Left renal pelvis (tissue), 4 donors: ENCODE measurements at regions not wholly inside any gene's neighbourhood (a gene's known extent, or its start where the extent isn't known, plus 50 kb on each side); places are given as distances from the start of the nearest gene placed in this dataset.
A peak's percentile ranks its signal among the peaks of the same experiment; 100 is the strongest.

ENCODE experiments used
- DNase-seq, 4 donors: peaks; one replicate each; pipeline ENCODE4 v3.0.0-alpha.2; 2013; ENCODE audit warnings: low read depth in 4 of 4, low spot score in 3 of 4

DNA sequence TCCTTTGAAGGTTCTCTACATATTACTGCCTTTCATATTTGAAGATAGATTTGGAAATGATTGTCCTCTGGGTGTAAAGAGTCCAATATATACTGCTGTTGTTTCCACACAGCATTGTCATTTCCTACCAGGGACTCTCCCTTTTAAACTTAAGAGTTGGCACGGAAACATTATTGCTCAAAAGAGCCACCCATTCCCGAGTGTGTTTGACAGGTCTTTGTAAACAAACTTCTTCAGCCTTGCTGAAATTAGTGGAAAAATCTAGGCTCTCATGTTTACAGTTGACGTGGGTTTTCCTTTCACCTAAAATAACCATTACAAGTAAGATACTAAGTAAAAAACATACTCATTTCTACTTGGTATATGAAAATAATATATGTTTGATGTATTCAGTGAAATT is 111.4 kb upstream of the LIMCH1 start:
- no peak for DNase-seq

DNA sequence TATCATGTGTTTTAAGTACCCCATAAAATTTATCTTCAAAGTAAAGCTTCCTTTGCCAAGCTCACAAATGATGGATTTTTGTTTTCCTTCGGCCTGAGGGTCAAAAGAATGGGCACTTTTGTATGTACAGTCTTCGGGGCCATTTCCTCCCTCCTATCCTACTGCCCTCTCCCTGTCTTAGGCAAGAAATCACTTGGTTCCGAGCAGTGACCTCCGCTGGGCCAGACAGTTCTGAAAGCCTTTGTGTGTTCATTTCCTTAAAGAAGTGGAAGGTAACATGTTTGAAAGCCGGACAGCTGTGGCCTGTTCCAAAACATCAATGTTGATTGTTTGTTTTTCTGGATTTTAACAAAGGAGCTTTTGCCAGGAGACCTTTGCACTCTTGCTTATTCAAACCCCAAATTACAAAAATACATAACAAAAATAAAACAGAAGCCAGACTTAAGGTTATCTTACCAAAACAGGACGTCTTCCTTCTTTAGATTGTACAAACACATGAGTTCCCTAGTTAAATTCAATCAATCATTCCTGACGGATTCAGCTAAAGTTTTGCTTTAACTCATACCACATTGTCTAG is 110.6 kb upstream of the LIMCH1 start:
- peak in 2 of 4 donors; percentile 30 to 31 for DNase-seq

DNA sequence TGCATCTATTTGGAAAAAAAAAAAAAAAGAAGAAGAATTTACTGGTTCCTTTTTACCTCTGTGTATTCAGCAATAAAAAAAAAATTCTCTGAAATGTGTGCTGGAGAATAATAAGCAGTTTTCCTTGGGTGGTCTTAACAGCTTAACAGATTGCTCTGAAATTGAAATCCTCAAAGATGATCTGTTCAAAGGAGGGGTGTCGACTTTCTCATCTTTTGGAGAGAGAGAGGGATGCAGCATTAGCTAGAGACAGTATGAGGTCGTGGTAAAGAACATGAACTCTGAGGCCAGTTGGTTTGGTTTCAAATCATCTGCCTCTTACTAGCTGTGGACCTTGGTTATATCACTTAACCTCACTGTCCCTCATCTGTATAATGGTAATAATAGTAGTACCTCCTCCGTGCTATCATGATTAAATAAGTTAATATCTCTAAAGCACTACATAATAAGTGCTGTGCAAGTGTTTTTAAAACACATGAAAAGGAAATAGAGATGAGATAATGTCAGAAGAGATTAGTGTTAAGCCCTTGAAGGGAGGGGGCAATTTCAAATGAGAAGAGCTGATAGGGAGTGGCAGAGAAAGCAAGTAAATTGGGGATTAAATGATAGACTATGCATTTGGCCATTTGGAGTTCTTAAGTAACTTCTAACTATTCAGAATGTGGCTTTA is 109.9 kb upstream of the LIMCH1 start:
- DNase-seq = no peak

DNA sequence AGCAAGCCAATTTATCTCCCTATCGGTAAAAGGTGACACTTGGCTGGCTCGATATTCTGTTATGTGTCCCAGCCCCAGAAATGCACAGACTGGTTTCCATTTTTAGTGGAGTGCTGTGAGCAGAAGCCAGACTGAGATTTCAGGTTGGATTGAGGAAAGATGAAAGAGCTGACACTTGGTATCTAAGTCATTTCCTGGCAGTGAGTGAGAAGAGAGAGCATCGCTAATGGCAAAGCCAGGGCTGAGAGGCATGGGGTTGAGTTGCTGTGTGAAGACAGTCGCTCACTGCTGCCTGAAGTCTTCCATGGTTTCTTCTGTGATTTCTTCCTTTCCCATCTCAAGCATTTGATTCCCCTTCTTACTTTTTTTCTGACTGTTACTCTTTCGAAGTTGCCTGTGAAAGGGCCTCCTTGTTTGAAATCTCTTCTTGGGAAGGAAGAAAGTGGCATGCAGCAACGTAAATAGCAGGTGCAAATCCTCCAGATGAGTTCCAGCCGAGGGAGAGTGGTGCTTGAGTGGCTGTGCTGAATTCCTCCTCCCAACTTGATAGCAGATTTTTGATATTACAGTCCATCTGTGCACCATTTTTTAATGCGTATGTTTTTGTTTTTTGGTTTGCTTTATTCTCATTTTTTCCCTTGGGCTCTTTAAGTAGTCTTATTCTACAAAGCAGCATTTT is 109.2 kb upstream of the LIMCH1 start:
- DNase-seq = no peak

DNA sequence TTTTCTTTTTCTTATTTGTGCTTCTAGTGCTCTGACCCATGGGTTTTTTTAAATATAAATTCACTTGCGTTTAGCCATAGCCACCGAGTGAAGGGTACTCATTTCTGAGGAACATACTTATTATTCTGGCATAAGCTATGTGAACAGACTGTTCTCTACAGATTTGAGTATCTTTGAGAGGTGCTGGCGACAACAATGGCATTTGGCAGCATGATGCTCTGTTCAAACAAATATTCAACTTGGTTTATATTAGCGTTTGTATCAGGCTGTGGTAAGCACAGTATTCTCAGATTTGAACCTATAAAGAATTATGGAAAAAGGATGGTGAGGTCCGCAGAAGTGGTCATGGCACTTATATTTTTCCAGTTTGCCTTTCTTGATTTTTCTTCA is 108.7 kb upstream of the LIMCH1 start:
- DNase-seq = no peak

DNA sequence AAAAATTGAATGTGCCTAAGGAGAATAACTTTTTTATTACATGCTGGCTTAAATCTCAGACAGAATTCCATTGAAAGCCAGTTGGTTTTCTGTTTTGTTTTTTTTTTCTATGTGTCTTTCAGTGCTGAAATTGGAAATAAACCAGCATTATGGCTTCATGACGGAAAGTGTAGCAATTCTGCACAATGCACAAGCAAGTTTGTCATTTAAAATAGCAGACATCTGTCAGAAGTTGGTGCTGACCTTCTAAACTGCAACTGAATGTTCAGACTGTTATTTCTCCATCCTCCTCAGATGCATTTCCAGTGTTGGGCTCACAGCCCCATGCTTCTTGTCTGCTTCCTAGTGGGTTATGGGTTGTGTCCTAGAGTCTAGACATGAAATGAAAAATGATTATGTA is 107.2 kb upstream of the LIMCH1 start:
- DNase-seq = no peak

DNA sequence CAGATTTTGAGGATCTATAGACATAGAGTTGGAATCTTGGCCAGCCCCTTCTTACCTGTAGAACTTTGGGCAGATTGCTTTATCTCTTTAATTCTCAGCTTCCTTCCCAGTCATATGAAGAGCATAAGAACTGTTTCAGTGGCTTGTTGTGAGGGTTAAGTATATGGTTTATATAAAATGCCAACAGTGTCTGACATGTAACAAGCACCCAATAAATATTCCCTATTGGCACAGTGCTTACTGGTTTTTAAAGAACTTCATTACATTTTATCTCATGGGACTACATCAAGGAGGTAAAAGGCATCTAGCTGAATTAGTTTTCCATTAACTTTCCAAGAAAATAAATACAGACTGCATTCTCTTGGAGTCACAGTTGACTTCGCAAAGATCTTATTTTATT is 106.7 kb upstream of the LIMCH1 start:
- DNase-seq = no peak

DNA sequence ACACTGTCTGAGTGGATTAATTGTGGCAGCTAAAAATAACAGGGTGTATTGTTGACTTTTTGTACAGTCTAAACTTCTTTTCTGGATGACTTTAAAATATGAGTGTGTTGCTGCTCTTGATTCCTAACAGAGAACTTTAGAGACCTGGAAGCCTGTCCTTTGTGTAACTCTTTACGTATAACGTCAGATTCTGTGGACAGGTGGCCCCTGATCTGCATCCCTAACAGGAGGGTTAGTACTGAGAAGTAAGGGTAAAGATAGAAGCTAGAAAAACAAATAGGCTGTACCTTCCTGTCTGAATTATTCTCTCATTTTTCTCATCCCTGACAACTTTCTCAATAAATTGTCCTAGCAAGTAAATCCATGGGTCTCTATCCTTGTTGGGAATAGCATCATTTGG is 105.7 kb upstream of the LIMCH1 start:
- DNase-seq = no peak

DNA sequence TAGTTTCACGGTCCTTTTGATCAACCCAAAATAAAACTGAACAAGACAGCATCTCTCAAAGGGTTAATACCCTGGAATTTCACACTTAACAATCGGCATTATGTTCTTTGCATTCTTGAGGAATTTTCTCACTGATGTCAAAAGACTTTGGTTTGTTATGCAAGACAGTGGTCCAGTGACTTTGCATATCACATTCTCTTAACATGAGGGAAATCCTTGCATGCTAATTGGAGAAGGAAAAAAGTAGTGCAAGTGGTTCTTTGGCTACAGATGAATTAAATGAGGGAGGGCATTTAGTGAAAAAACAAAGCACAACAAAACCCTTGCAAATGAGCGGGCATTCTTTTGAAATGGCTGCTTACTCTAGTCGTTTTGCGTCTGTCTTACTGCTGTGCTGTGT is 105.1 kb upstream of the LIMCH1 start:
- DNase-seq = no peak

DNA sequence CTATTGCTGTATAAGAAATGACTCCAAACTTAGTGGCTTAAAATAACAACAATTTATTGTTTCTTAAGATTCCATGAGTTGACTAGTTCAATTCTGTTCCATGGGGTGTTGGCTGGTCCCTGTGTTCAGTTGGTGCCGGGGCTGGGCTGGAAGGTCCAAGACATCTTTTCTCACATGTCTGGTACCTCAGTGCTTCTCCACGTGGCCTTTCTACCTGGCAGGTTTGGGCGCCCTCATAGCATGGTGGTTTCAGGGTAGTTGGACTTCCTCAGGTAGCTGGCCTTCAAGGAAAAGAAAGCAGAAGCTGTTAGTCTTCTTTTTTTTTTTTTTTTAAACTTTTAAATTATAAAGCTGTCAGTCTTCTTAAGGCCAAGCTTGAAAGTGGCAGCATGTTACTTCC is 104.6 kb upstream of the LIMCH1 start:
- no peak for DNase-seq

DNA sequence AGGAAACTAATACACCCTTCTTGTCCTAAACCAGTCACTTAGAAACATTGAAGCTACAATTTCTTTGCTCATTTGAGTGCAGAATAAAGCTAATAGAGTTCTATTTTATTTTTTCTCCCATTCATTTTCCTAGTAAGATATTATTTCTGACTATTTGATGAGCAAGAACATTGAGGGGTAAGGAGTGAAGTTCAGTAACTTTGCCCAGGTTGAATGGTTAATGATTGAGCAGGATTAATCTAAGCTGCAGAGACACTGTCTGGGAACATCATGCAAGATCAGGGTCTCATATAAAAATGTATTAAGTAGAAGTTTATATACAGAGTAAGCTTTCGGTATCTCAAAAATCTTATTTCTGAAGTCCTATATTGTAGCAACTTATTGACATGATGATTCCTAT is 102.4 kb upstream of the LIMCH1 start:
- no peak for DNase-seq

DNA sequence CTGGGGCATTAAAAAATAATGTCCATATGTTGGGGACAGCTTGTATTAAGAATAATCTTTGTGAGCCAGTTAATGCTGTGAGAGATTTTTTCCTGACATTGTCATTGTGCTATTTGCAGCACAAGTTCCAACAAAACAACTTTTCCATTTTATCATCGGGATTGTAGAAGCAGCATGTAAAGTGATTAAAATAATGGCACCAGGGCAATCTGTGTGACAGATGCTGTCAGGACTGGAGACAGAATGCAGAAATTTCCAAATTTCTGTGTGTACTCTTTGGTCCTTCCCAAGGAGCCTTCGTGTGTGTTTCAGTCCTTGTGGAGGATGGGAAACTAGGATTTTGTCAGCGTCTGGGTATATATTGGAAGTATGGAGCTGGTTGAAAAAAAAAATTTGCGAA is 101.5 kb upstream of the LIMCH1 start:
- DNase-seq = no peak

DNA sequence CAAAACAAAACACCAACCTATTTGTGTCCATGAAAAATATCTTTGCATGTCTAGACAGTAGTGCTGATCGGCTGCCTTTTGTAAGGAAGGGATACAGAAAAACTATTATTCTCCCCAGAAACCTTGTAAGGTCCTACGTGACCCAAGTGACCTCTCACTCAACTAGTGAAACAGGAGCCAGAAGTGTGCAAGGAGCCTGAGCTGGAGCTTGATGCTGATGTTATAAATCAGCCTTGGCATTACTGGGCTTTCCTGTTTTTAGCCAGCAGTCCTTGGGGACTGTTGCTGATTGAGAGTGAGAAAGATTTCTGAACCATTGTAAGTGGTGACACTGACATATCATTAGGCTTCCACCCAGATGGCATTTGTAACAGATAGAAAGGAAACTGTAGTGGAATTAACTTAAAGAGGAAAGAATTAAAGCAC is 100.8 kb upstream of the LIMCH1 start:
- peak in 3 of 4 donors; percentile 41 to 69 (median 42) for DNase-seq

DNA sequence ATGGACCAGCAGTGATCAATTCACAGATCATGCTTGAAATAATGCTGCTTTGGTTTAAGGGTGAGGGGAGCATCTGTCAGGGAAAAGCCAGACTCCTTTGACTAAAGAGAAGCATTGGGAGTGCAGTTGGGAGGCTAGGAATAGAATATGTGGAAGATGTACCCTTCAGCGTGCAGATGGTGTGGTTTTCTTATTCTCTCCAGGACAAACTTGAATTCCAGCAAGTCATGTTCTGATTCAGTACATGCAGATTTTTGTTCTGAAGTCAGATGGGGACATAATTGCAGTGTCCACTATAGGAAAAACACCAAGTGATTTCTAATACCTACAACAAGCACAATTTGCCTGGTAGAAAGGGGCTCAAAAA is 99.0 kb upstream of the LIMCH1 start:
- no peak for DNase-seq

DNA sequence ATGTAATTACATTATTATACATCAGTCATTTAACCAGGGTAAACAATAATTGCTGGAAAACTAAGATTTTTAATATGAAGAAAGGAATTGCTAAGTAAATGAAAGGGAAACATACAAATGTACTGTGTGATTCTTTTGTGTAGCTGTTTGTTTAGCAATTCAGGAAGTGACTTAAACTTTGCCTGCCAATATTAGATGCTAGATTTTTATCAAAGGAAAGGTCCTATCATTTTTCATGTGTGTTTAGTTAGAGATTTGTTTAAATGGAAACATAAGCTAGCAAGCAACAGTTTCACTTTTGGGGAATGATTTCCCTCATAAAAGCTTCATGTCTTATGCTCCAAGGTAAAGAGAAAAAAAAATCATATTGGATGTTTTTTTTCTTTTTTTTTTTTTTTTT is 95.1 kb upstream of the LIMCH1 start:
- DNase-seq = no peak

DNA sequence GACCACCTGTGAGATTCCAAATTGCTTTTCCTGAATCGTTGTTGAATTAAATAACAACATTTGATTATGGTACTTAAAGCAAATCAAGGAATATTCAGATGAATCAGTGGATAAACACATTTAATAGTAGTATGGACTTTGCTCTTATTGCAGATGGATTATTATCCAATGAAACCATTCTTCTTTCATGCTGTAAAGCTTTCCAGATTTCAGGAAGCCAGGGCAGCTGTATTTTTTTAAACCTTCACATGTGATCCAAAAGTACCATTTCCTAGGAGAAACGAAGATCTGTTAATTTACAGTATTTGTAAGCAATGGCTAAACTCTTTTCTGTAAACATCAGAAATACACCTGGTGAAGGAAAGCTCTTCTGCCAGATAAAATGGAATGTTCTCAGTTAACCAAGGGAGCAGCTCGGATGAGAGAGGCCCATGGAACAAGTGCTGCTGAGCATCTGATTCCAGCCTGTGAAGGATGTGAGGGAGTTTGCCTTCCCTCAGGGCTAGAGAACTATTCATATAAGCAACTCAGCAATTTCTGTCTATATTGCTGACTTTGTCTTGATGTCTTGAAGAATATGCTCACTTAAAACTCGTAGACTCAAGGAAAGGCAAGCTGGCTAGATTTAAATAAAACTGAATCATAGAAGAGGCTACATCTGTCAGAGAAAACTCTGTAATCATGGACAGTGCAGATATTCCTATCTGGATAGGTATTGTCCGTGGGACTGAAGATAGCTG is 94.4 kb upstream of the LIMCH1 start:
- no peak for DNase-seq

DNA sequence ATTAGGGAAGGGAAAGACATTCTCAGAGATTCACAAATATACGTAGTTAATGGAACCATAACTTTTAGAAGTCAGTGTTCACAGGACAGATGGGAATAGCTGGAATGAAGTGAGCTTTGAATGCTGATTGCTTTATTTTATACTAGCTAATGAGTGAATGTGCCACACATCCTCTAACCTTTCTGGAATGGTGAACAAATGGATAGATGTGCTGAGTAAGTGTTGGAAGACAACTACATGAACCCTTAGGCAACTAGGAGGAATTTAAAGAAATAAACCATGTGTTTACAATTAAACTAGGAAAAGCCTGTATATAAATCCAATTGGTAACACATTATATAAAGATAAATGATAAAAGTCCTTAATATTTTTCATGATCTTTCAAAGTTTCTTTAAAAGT is 91.6 kb upstream of the LIMCH1 start:
- DNase-seq = no peak

DNA sequence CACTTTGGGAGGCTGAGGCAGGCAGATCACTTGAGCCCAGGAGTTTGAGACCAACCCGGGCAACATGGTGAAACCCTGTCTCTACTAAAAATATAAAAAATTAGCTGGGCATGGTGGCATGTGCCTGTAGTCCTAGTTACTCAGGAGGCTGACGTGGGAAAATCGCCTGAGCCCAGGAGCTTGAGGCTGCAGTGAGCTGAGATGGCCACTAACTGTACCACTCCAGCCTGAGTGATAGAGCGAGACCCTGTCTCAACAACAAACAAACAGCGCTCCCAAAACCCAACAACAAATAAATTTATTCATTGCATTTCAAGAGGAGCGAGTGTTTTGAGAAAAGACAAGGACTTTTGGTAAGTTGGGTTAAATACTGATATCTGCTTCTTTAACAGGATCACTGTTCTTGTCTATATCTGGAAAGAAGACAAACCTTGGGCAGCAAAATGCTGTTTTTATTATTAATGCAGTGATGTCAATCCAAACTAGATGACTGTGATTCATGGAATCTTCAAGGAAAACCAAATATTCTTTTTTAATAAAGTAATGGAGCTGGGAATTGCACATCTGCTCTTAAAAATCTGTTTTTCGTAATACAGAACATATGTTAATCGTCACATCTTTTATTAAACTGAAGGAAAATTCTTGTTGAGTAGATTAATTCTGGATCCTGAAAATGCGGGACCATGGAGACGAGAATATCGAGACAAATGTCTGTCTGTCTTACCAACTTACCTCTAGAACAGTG is 90.8 kb upstream of the LIMCH1 start:
- no peak for DNase-seq

DNA sequence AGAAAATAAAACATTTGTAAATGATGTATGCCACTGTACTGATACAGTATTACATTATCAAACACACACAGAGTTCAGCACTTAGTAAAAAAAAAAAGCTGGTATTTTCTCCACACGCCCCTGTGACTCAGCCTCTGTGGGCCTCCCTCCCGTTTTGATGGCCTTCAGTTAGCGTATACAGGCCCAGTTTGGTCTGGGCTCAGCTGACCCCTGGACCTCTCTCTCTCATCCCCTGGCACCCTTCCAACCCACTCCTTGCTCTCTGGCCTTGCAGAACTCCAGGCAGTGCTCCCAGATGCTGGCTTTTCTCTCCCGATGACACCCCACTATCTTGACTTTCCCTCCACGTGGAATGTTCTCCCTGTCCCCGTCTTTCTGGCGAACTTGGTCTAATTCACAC is 89.0 kb upstream of the LIMCH1 start:
- DNase-seq = no peak

DNA sequence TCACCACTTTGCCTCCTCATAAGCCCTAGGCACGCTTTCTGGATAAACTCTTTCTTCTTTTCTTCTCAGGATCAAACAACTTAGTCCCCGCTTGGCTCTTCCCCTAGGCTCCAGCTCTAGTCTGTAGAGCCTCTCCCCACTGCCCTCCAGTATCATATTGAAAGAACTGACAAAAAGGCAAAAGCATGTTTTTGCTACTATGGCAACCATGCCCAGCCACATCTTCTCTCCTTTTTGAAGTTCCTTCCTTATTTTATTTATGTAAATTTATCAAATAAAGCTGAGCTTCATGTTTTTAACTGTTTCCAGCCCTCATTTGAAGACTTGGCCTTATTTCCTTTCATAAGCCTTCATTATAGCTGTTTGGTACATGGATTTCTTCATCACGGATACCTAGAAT is 86.0 kb upstream of the LIMCH1 start:
- DNase-seq = no peak
